ENCODE measurements at regions not wholly inside any gene's neighbourhood (a gene's known extent, or its start where the extent isn't known, plus 50 kb on each side); places are given as distances from the start of the nearest gene placed in this dataset.

DNA sequence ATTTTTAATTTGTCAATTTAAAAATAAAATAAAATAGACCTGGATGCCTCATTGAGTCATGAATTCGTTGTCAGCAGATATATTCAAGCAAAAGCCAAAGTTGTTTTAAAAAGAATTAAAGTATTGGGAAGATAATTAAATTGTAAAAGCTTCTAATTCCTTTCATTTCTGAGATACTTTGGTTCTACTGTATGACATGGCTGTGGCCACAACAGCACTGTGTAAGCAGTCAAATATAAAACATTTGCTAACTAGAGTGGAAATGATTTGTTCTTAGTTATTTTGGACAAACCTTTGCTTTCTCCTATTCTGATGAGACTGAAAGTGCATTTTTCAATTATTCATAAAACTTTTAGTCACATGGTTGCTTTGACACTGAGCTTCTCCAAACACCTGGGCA lies 143.6 kb upstream of the FAM13C start:
- Mint-ChIP-seq H3K4me1 (ENCODE audit: low read depth) (no peaks in the 10 kb centered on the region), H3K4me3 (no peak overlapping the region), H3K27ac (no peak overlapping the region), H3K36me3 (ENCODE audit: low read depth) (no peaks in the 10 kb centered on the region), H3K9me3 (peaks cover 17% of the 10 kb centered on the region), H3K27me3 (ENCODE audit: insufficient read depth) (no peaks in the 10 kb centered on the region)
- TF ChIP-seq, protein P1, sequence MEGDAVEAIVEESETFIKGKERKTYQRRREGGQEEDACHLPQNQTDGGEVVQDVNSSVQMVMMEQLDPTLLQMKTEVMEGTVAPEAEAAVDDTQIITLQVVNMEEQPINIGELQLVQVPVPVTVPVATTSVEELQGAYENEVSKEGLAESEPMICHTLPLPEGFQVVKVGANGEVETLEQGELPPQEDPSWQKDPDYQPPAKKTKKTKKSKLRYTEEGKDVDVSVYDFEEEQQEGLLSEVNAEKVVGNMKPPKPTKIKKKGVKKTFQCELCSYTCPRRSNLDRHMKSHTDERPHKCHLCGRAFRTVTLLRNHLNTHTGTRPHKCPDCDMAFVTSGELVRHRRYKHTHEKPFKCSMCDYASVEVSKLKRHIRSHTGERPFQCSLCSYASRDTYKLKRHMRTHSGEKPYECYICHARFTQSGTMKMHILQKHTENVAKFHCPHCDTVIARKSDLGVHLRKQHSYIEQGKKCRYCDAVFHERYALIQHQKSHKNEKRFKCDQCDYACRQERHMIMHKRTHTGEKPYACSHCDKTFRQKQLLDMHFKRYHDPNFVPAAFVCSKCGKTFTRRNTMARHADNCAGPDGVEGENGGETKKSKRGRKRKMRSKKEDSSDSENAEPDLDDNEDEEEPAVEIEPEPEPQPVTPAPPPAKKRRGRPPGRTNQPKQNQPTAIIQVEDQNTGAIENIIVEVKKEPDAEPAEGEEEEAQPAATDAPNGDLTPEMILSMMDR (IDR thresholded peaks at IDR 0.05), result no peak
- no peak for DNase-seq

DNA sequence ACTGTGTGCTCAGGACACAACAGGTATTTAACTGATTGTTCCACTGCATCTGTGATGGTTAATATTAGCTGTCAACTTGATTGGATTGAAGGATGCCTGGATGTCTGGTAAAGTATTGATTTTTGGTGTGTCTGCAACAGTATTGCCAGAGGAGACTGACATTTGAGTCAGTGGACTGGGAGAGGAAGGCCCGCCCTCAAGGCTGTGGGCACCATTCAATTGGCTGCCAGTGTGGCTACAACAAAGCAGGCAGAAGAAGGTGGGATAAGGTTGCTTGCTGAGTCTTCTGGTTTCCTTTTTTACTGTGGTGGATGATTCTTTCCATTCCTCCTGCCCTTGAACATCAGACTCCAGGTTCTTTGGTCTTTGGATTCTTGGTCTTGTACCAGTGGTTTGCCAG lies 137.1 kb upstream of the FAM13C start:
- DNase-seq, result no peak
- Mint-ChIP-seq H3K4me1 (ENCODE audit: low read depth) (no peaks in the 10 kb centered on the region), H3K27ac (no peak overlapping the region), H3K27me3 (ENCODE audit: insufficient read depth) (no peaks in the 10 kb centered on the region), H3K4me3 (no peak overlapping the region), H3K36me3 (ENCODE audit: low read depth) (no peaks in the 10 kb centered on the region), H3K9me3 (peaks cover 33% of the 10 kb centered on the region)
- TF ChIP-seq, protein P1 (IDR thresholded peaks at IDR 0.05), result no peak

DNA sequence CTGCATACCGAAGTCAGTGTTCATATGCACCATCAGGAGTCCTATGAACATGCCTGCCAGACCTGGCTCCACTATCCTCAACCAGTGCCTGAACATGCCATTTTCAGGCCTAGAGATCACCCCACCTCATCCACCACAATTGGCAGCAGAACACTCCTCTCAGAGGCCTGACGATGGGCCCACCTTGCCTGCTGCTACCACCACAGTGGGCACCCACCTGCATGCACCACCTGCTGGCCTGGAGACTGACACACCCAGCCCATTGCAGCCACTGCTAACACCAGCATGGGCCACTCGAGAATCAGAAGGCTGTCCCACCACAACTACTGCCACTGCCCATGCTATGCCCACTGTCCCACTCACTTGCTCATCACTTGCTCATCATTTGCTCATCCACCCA lies 130.7 kb upstream of the FAM13C start:
- Mint-ChIP-seq H3K27me3 (ENCODE audit: insufficient read depth) (peaks cover 2% of the 10 kb centered on the region; the same call in 1 of the 2 replicates), H3K27ac (no peak overlapping the region)

DNA sequence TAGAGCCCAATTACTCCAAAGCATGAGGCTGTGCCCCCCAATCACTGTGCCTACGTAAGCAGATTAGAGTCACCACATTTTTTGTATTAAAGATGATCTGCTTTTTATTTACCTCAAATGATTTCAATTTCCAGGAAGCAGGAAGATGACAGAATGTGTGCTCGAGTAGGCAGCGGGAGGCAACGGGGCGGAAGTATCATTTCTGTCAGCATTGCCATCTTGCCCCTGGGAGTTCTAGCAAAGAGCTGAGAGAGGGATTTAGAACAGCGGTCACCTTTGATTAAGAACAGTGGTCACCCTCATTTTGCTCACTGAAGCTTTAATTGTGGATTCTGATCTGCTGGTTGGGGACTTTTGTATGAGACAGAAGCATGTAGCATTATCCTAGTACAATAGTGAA lies 117.1 kb upstream of the FAM13C start:
- H3K4me1 Mint-ChIP-seq (ENCODE audit: low read depth), result no peaks in the 10 kb centered on the region
- DNase-seq, result no peak
- H3K36me3 Mint-ChIP-seq (ENCODE audit: low read depth), result no peaks in the 10 kb centered on the region
- TF ChIP-seq, protein P1 (IDR thresholded peaks at IDR 0.05), result no peak
- no peak overlapping the region for H3K27ac Mint-ChIP-seq
- peaks cover 34% of the 10 kb centered on the region for H3K9me3 Mint-ChIP-seq
- H3K27me3 Mint-ChIP-seq (ENCODE audit: insufficient read depth), result no peaks in the 10 kb centered on the region; the same call in 1 of the 2 replicates
- H3K4me3 Mint-ChIP-seq, result no peak overlapping the region

More for the DNA sequence above, 130.7 kb upstream of the FAM13C start:
- no peak for DNase-seq
- no peaks in the 10 kb centered on the region for H3K4me1 Mint-ChIP-seq (ENCODE audit: low read depth)
- TF ChIP-seq, protein P1 (IDR thresholded peaks at IDR 0.05), result no peak
- no peaks in the 10 kb centered on the region for H3K36me3 Mint-ChIP-seq (ENCODE audit: low read depth)
- no peak overlapping the region for H3K4me3 Mint-ChIP-seq
- H3K9me3 Mint-ChIP-seq, result peaks cover 52% of the 10 kb centered on the region

DNA sequence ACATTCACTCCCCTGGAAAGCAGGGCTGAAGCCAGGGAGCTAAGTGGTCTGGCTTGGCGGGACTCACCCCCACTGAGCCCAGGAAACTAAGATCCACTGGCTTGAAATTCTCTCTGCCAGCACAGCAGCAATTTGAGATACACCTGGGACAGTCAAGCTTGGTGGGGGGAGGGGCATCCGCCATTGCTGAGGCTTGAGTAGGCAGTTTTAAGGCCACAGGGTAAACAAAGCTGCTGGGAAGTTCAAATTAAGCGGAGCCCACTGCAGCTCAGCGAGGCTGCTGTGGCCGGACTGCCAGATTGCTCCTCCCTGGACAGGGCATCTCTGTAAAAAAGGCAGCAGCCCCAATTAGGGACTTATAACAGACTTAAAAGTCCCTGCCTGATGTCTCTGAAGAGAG lies 108.2 kb upstream of the FAM13C start:
- TF ChIP-seq, protein P1 (IDR thresholded peaks at IDR 0.05), result no peak
- Mint-ChIP-seq H3K4me1 (ENCODE audit: low read depth) (no peaks in the 10 kb centered on the region), H3K27ac (no peak overlapping the region), H3K27me3 (ENCODE audit: insufficient read depth) (no peaks in the 10 kb centered on the region), H3K9me3 (peaks cover 53% of the 10 kb centered on the region), H3K4me3 (no peak overlapping the region), H3K36me3 (ENCODE audit: low read depth) (no peaks in the 10 kb centered on the region)
- DNase-seq, result no peak

DNA sequence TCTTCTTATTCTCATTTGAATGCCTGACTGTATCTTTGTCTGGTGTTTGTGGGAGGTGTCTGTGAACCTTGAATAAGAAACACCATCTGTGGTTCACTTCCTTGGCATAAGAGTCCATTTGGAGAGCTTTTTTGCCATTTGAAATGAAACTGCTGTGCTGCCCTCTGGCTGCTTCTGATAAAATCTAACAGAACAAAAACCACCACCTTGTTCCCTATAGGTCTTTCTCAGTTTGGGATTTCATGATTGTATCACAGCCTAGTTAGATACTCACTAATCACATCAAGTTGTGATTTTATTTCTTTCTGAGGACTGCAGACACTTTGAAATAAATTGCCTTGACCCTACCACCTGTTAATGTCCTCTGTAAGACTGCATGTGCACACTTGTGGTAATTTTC lies 102.7 kb upstream of the FAM13C start:
- H3K27me3 Mint-ChIP-seq (ENCODE audit: insufficient read depth), result no peaks in the 10 kb centered on the region
- no peaks in the 10 kb centered on the region for H3K36me3 Mint-ChIP-seq (ENCODE audit: low read depth)
- H3K27ac Mint-ChIP-seq, result no peak overlapping the region
- no peak for DNase-seq
- H3K9me3 Mint-ChIP-seq, result peaks cover 48% of the 10 kb centered on the region
- H3K4me1 Mint-ChIP-seq (ENCODE audit: low read depth), result no peaks in the 10 kb centered on the region
- no peak overlapping the region for H3K4me3 Mint-ChIP-seq
- TF ChIP-seq, protein P1 (IDR thresholded peaks at IDR 0.05), result no peak
